GM19025 (cell line): ENCODE measurements at regions not wholly inside any gene's neighbourhood (a gene's known extent, or its start where the extent isn't known, plus 50 kb on each side); places are given as distances from the start of the nearest gene placed in this dataset.

ENCODE experiments used
- ATAC-seq: cut with Tn5 transposase; IDR thresholded peaks from one replicate; pipeline ENCODE4 v1.9.1; 2021; ENCODE audit warnings: mild to moderate bottlenecking, low read depth, moderate library complexity; ENCODE audit not compliant: unreplicated experiment

GRCh38 chr2:200239216-200239615 lies 67.3 kb upstream of the SPATS2L start:
- no peak for ATAC-seq

GRCh38 chr2:200242570-200242969 lies 63.9 kb upstream of the SPATS2L start:
- no peak for ATAC-seq

GRCh38 chr2:200243441-200243840 lies 63.1 kb upstream of the SPATS2L start:
- ATAC-seq = no peak

- ATAC-seq = no peak
Measured at GRCh38 chr2:200244111-200244510, 62.4 kb upstream of the SPATS2L start.

- no peak for ATAC-seq
Measured at GRCh38 chr2:200247494-200247893, 59.0 kb upstream of the SPATS2L start.

- ATAC-seq = no peak
Measured at GRCh38 chr2:200252265-200253067, 54.0 kb upstream of the SPATS2L start.

- ATAC-seq = no peak
Measured at GRCh38 chr2:200253639-200254038, 52.9 kb upstream of the SPATS2L start.

GRCh38 chr2:200254773-200255172 lies 51.7 kb upstream of the SPATS2L start:
- no peak for ATAC-seq

GRCh38 chr2:200255549-200255948 lies 50.9 kb upstream of the SPATS2L start:
- ATAC-seq = no peak
